ENCODE measurements at regions not wholly inside any gene's neighbourhood (a gene's known extent, or its start where the extent isn't known, plus 50 kb on each side); places are given as distances from the start of the nearest gene placed in this dataset.

DNA sequence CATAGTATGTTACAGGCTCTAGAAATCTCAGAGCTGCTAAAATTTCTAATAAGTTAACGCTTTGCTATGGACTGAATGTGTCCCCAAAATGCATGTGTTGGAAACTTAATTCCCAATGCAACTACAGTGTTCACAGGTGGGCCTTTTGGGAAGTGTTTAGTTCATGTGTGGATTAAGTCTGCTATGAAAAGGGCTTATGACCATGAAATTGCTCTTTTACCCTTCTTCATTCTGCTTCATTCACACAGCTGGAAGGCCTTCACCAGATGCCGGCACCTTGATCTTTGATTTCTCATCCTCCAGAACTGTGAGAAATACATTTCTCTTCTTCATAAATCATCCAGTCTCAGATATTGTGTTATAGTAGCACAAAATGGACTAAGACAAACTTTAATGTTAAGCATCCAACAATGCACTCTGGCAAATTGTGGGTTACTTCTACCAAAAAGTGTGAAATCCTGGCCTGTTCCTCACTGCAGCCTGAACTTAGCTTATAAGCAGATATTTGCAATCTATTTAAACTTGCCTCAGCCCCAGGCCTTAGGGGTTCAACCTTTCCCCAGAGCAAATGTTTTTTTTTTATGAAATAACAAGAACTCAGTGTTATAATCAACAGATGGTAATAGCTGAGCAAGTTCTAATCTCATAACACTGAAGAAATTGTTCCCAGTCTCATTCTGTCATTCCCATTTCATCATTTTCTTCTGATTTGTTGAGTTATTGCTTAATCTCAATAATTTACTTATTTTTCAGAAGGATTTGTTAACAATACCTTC is 523.6 kb downstream of the KIF20B start:
- Histone ChIP-seq H3K27me3 (no peaks in the 10 kb centered on the region), H3K9me3 (no peaks in the 10 kb centered on the region), H3K36me3 (no peaks in the 10 kb centered on the region), H3K4me1 (no peaks in the 10 kb centered on the region), H3K4me3 (no peak overlapping the region), H3K27ac (no peak overlapping the region)
- TF ChIP-seq POLR2A (IDR thresholded peaks at IDR 0.05) = no peak
- TF ChIP-seq CTCF (IDR thresholded peaks at IDR 0.05) = no peak
- intact Hi-C loops (cut with DNase I) = no loop called here
- no peak for DNase-seq
- WGBS (ENCODE audit: insufficient coverage, low coverage, low lambda C conversion rate, missing lambda C conversion rate) = 79% methylated on average over 2 of the region's 2 CpGs
- ATAC-seq = no peak

DNA sequence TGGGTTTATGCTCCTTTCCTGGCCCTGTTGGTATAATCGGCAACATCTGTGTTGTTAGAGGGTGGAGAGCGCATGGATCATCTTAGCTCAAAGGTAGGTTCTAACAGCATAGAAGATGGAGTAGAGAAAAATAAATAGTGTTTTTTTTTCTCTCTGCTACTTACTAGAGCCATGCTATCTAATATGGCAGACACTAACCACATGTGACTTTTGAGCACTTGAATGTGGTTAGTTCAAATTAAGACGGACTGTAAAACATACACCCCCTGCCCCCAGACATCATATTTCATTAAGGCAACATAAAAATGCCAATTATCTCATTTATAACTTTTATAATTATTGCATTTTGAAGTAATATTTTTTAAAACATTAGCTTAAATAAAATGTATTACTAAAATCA is 525.1 kb downstream of the KIF20B start:
- Histone ChIP-seq H3K27ac (no peak overlapping the region), H3K4me1 (no peaks in the 10 kb centered on the region), H3K27me3 (no peaks in the 10 kb centered on the region), H3K4me3 (no peak overlapping the region), H3K9me3 (no peaks in the 10 kb centered on the region), H3K36me3 (no peaks in the 10 kb centered on the region)
- intact Hi-C loops (cut with DNase I) = no loop called here
- no peak for ATAC-seq
- DNase-seq = no peak
- 86% methylated on average over 3 of the region's 3 CpGs for WGBS (ENCODE audit: insufficient coverage, low coverage, low lambda C conversion rate, missing lambda C conversion rate)
- TF ChIP-seq CTCF (IDR thresholded peaks at IDR 0.05) = no peak
- TF ChIP-seq POLR2A (IDR thresholded peaks at IDR 0.05) = no peak

GRCh38 chr10:90227217-90227656 is 525.8 kb downstream of the KIF20B start:
- no peak overlapping the region for H3K27ac ChIP-seq
- H3K4me1 ChIP-seq = no peaks in the 10 kb centered on the region
- no peak overlapping the region for H3K4me3 ChIP-seq
- intact Hi-C loops (cut with DNase I) = no loop called here
- WGBS (ENCODE audit: insufficient coverage, low coverage, low lambda C conversion rate, missing lambda C conversion rate) = 36% methylated on average over 2 of the region's 2 CpGs
- no peaks in the 10 kb centered on the region for H3K27me3 ChIP-seq
- TF ChIP-seq POLR2A (IDR thresholded peaks at IDR 0.05) = no peak
- TF ChIP-seq CTCF (IDR thresholded peaks at IDR 0.05) = no peak
- H3K9me3 ChIP-seq = no peaks in the 10 kb centered on the region
- ATAC-seq (no peak), DNase-seq (no peak)
- H3K36me3 ChIP-seq = no peaks in the 10 kb centered on the region

DNA sequence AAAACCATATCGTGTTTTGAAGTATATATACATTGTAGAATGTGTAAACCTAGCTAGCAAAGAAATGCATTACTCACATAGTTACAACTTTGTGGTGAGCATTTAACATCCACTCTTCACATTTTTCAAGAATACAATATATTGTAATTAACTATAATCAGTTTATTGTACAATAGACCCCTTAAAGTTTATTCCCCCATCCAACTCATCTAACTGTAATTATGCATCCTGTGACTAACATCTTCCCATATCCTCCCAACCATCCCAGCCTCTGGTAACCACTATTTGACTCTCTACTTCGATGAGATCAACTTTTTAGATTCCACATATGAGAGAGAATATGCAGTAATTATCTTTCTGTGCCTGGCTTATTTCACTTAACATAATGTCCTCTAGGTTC is 526.4 kb downstream of the KIF20B start:
- WGBS (ENCODE audit: insufficient coverage, low coverage, low lambda C conversion rate, missing lambda C conversion rate) = 52% methylated on average over 2 of the region's 2 CpGs
- ATAC-seq (no peak), DNase-seq (no peak)
- TF ChIP-seq POLR2A (IDR thresholded peaks at IDR 0.05) = no peak
- no peak for TF ChIP-seq CTCF (IDR thresholded peaks at IDR 0.05)
- intact Hi-C loops (cut with DNase I) = no loop called here
- Histone ChIP-seq H3K4me3 (no peak overlapping the region), H3K27ac (no peak overlapping the region), H3K9me3 (no peaks in the 10 kb centered on the region), H3K36me3 (no peaks in the 10 kb centered on the region), H3K27me3 (no peaks in the 10 kb centered on the region), H3K4me1 (no peaks in the 10 kb centered on the region)
